ENCODE measurements at regions not wholly inside any gene's neighbourhood (a gene's known extent, or its start where the extent isn't known, plus 50 kb on each side); places are given as distances from the start of the nearest gene placed in this dataset.
"Not testable (repeated sequence)": the region's sequence is repeated elsewhere in the genome, so short reads cannot be mapped to it uniquely, and the experiment has no call there.

GRCh38 chr12:9543341-9543740 lies 64.4 kb downstream of the KLRB1 start:
- not testable (repeated sequence) for H3K9ac ChIP-seq (ENCODE audit: low read length); H3K4me3 ChIP-seq (ENCODE audit: low read length); H3K36me3 ChIP-seq (ENCODE audit: insufficient read depth, low read length); H4K20me1 ChIP-seq (ENCODE audit: insufficient read depth); H3K9me3 ChIP-seq (ENCODE audit: low read length); H3K79me2 ChIP-seq (replicated peaks; ENCODE audit: insufficient read depth, low read length); H3K9me2 ChIP-seq (ENCODE audit: insufficient read depth, low read length); H3F3A ChIP-seq (ENCODE audit: insufficient read depth, low read length, poor library complexity, severe bottlenecking); H3K27ac ChIP-seq (ENCODE audit: low read length); H2AFZ ChIP-seq (ENCODE audit: low read depth, low read length); H3K4me2 ChIP-seq (ENCODE audit: low read length); H3K27me3 ChIP-seq (ENCODE audit: insufficient read depth, low read depth, low read length)

- not testable (repeated sequence) for H3K9ac ChIP-seq (ENCODE audit: low read length); H3K27ac ChIP-seq (ENCODE audit: low read length); H3K4me3 ChIP-seq (ENCODE audit: low read length); H3F3A ChIP-seq (ENCODE audit: insufficient read depth, low read length, poor library complexity, severe bottlenecking); H3K36me3 ChIP-seq (ENCODE audit: insufficient read depth, low read length); H3K27me3 ChIP-seq (ENCODE audit: insufficient read depth, low read depth, low read length); H3K9me2 ChIP-seq (ENCODE audit: insufficient read depth, low read length); H3K4me2 ChIP-seq (ENCODE audit: low read length); H2AFZ ChIP-seq (ENCODE audit: low read depth, low read length); H4K20me1 ChIP-seq (ENCODE audit: insufficient read depth); H3K79me2 ChIP-seq (replicated peaks; ENCODE audit: insufficient read depth, low read length); H3K9me3 ChIP-seq (ENCODE audit: low read length)
Observed at GRCh38 chr12:9542827-9543226, 64.9 kb downstream of the KLRB1 start.

- H2AFZ ChIP-seq (ENCODE audit: low read depth, low read length); H3K4me3 ChIP-seq (ENCODE audit: low read length); H3K27me3 ChIP-seq (ENCODE audit: insufficient read depth, low read depth, low read length); H3K79me2 ChIP-seq (replicated peaks; ENCODE audit: insufficient read depth, low read length); H3K36me3 ChIP-seq (ENCODE audit: insufficient read depth, low read length); H3K9me2 ChIP-seq (ENCODE audit: insufficient read depth, low read length); H3F3A ChIP-seq (ENCODE audit: insufficient read depth, low read length, poor library complexity, severe bottlenecking); H3K9me3 ChIP-seq (ENCODE audit: low read length); H4K20me1 ChIP-seq (ENCODE audit: insufficient read depth); H3K9ac ChIP-seq (ENCODE audit: low read length); H3K27ac ChIP-seq (ENCODE audit: low read length); H3K4me2 ChIP-seq (ENCODE audit: low read length): not testable (repeated sequence)
Observed at GRCh38 chr12:9515925-9516324, 91.8 kb downstream of the KLRB1 start.

GRCh38 chr12:9512695-9513094 lies 95.0 kb downstream of the KLRB1 start:
- not testable (repeated sequence) for H4K20me1 ChIP-seq (ENCODE audit: insufficient read depth); H3K36me3 ChIP-seq (ENCODE audit: insufficient read depth, low read length); H3K79me2 ChIP-seq (replicated peaks; ENCODE audit: insufficient read depth, low read length); H3K4me3 ChIP-seq (ENCODE audit: low read length); H3K9me3 ChIP-seq (ENCODE audit: low read length); H3K9ac ChIP-seq (ENCODE audit: low read length); H3K27ac ChIP-seq (ENCODE audit: low read length); H3K4me2 ChIP-seq (ENCODE audit: low read length); H3K9me2 ChIP-seq (ENCODE audit: insufficient read depth, low read length); H2AFZ ChIP-seq (ENCODE audit: low read depth, low read length); H3F3A ChIP-seq (ENCODE audit: insufficient read depth, low read length, poor library complexity, severe bottlenecking); H3K27me3 ChIP-seq (ENCODE audit: insufficient read depth, low read depth, low read length)

GRCh38 chr12:9510392-9511011 lies 97.2 kb downstream of the KLRB1 start:
- H4K20me1 ChIP-seq (ENCODE audit: insufficient read depth); H2AFZ ChIP-seq (ENCODE audit: low read depth, low read length); H3K27ac ChIP-seq (ENCODE audit: low read length); H3K27me3 ChIP-seq (ENCODE audit: insufficient read depth, low read depth, low read length); H3K9me2 ChIP-seq (ENCODE audit: insufficient read depth, low read length); H3K4me3 ChIP-seq (ENCODE audit: low read length); H3K4me2 ChIP-seq (ENCODE audit: low read length); H3K9me3 ChIP-seq (ENCODE audit: low read length); H3K9ac ChIP-seq (ENCODE audit: low read length); H3F3A ChIP-seq (ENCODE audit: insufficient read depth, low read length, poor library complexity, severe bottlenecking); H3K79me2 ChIP-seq (replicated peaks; ENCODE audit: insufficient read depth, low read length); H3K36me3 ChIP-seq (ENCODE audit: insufficient read depth, low read length): not testable (repeated sequence)
